ENCODE measurements at regions not wholly inside any gene's neighbourhood (a gene's known extent, or its start where the extent isn't known, plus 50 kb on each side); places are given as distances from the start of the nearest gene placed in this dataset.

DNA sequence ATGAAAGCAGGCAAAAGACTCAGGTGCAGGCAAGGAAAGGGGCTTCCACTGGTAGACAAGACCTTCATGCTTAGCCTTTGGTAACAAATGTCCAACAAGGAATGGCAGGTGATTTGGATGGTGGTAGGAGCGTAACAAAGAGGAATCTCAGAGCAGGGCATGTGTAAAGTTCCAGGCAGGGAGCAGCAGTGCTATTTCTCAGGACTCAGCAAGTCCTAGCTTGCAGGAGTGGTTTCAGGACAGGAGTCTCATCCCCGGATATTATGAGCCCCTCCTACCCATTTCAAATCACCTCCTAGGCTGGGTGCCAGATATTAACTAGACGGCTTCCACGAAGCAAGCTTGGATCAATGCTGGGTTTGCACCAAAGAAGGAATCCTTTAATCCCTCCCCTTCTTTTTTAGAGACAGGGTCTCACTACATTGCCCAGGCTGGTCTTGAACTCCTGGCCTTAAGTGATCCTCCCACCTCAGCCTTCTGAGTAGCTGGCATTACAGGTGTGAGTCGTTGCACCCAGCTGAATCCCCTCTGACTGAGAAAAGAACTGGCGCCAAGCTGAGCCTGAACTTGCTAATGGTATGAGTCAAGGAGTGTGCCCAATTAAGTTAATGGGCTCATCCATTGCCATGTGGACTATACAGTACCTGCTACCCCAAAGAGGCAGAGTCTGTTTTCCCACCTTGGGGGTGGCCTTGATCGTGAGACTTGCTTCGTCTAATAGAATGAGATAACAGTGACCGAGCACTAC lies 190.3 kb downstream of the ARL4C start:
- Histone ChIP-seq H3K27me3 (no peaks in the 10 kb centered on the region), H3K9me3 (no peaks in the 10 kb centered on the region), H3K4me3 (no peak overlapping the region), H3K36me3 (replicated peaks in 1 of 2; ENCODE audit: insufficient read depth in 1 of 2, low read depth in 2 of 2) (no peaks in the 10 kb centered on the region), H3K4me1 (no peaks in the 10 kb centered on the region), H3K27ac (no peak overlapping the region)
- ATAC-seq (no peak), DNase-seq (no peak)
- intact Hi-C loops (cut with DNase I), result no loop called here
- 64 to 67% methylated on average over 7 to 9 of the region's 9 CpGs for WGBS, 2 donors
- TF ChIP-seq, protein P1, sequence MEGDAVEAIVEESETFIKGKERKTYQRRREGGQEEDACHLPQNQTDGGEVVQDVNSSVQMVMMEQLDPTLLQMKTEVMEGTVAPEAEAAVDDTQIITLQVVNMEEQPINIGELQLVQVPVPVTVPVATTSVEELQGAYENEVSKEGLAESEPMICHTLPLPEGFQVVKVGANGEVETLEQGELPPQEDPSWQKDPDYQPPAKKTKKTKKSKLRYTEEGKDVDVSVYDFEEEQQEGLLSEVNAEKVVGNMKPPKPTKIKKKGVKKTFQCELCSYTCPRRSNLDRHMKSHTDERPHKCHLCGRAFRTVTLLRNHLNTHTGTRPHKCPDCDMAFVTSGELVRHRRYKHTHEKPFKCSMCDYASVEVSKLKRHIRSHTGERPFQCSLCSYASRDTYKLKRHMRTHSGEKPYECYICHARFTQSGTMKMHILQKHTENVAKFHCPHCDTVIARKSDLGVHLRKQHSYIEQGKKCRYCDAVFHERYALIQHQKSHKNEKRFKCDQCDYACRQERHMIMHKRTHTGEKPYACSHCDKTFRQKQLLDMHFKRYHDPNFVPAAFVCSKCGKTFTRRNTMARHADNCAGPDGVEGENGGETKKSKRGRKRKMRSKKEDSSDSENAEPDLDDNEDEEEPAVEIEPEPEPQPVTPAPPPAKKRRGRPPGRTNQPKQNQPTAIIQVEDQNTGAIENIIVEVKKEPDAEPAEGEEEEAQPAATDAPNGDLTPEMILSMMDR (IDR thresholded peaks at IDR 0.05), result no peak
- TF ChIP-seq POLR2A (IDR thresholded peaks at IDR 0.05), result no peak

DNA sequence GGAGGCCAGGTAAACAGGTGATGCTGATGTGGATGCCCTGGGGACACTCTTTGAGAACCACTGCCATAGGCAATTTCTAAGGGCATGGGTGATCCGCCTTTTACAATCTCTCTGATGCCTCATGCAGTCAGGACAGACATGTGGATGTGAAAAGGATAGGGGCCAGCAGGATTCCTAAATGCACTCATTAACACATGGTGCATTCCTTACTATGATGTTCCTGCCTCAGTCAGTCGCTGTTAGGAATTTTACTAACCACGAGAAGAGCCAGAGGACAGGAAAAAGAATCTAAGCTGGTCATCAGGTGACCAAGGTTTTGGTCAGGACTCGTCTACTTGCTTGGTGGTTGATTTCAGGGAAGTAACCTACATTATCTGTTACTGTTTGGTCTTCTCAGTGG lies 191.0 kb downstream of the ARL4C start:
- H3K27ac ChIP-seq, result no peak overlapping the region
- DNase-seq, result no peak
- TF ChIP-seq, protein P1 (IDR thresholded peaks at IDR 0.05), result no peak
- TF ChIP-seq POLR2A (IDR thresholded peaks at IDR 0.05), result no peak
- 63 to 67% methylated on average over 4 of the region's 4 CpGs for WGBS, 2 donors
- H3K4me1 ChIP-seq, result no peaks in the 10 kb centered on the region
- no peak overlapping the region for H3K4me3 ChIP-seq
- no peaks in the 10 kb centered on the region for H3K36me3 ChIP-seq (replicated peaks in 1 of 2; ENCODE audit: insufficient read depth in 1 of 2, low read depth in 2 of 2)
- no peak for ATAC-seq
- H3K9me3 ChIP-seq, result no peaks in the 10 kb centered on the region
- intact Hi-C loops (cut with DNase I), result no loop called here
- no peaks in the 10 kb centered on the region for H3K27me3 ChIP-seq

DNA sequence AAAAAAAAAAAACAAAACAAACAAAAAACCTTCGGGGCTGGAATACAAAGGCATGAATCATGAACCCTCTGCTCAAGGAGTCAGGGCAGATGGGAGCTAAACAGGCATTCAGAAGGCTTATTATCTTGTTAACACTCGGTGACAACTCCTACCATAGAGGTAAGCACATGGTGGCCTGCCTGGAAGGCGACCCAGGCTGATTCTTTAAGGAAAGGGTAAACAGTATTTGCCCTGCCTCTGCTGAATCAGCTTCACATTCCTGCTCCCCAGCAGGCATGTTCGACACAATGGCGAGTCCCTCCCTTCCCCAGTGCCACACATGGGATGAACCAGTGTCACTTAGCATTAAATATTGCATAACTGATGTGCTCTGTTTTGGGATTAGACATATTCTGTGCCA lies 191.9 kb downstream of the ARL4C start:
- WGBS, 2 donors, result 46 to 51% methylated on average over 5 of the region's 5 CpGs
- intact Hi-C loops (cut with DNase I), result no loop called here
- no peaks in the 10 kb centered on the region for H3K9me3 ChIP-seq
- TF ChIP-seq, protein P1 (IDR thresholded peaks at IDR 0.05), result no peak
- TF ChIP-seq POLR2A (IDR thresholded peaks at IDR 0.05), result no peak
- no peak overlapping the region for H3K27ac ChIP-seq
- H3K4me3 ChIP-seq, result no peak overlapping the region
- H3K27me3 ChIP-seq, result no peaks in the 10 kb centered on the region
- ATAC-seq (no peak), DNase-seq (no peak)
- H3K4me1 ChIP-seq, result no peaks in the 10 kb centered on the region
- no peaks in the 10 kb centered on the region for H3K36me3 ChIP-seq (replicated peaks in 1 of 2; ENCODE audit: insufficient read depth in 1 of 2, low read depth in 2 of 2)

DNA sequence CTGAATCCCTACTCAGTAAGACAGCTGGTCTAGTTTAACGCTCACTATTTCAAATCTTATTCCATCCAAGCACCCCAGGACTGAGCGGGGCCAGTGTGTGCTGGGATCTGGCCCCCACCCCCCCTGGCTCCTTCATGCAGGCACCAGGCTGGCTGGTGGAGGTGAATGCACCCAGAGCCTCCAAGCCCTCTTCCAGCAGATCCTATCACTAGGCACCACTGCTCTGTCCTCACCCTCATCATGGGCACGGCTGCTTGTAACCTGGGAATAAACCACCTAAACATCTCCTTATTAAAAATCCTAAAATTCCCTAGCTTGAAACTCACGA lies 194.3 kb downstream of the ARL4C start:
- no peak overlapping the region for H3K27ac ChIP-seq
- no peaks in the 10 kb centered on the region for H3K9me3 ChIP-seq
- H3K36me3 ChIP-seq (replicated peaks in 1 of 2; ENCODE audit: insufficient read depth in 1 of 2, low read depth in 2 of 2), result no peaks in the 10 kb centered on the region
- ATAC-seq (no peak), DNase-seq (no peak)
- 59 to 73% methylated on average over 2 to 4 of the region's 4 CpGs for WGBS, 2 donors
- no peaks in the 10 kb centered on the region for H3K27me3 ChIP-seq
- no peaks in the 10 kb centered on the region for H3K4me1 ChIP-seq
- intact Hi-C loops (cut with DNase I), result no loop called here
- TF ChIP-seq, protein P1 (IDR thresholded peaks at IDR 0.05), result no peak
- no peak for TF ChIP-seq POLR2A (IDR thresholded peaks at IDR 0.05)
- no peak overlapping the region for H3K4me3 ChIP-seq

Data from body of pancreas (tissue), 4 donors.